ENCODE measurements at regions not wholly inside any gene's neighbourhood (a gene's known extent, or its start where the extent isn't known, plus 50 kb on each side); places are given as distances from the start of the nearest gene placed in this dataset.

- Histone ChIP-seq H3K79me1 (ENCODE audit: insufficient read depth, low read depth, low read length, poor library complexity, severe bottlenecking) (no peaks in the 10 kb centered on the region), H3K18ac (ENCODE audit: insufficient read length, low read depth, low read length) (no peak overlapping the region), H2BK15ac (ENCODE audit: low read depth, low read length) (no peak overlapping the region), H3K4me1 (ENCODE audit: insufficient read depth, low read length) (no peaks in the 10 kb centered on the region), H3K9me3 (ENCODE audit: control insufficient read depth, low read depth, low read length) (no peaks in the 10 kb centered on the region), H3K4me2 (ENCODE audit: insufficient read depth, insufficient read length, low read length) (no peak overlapping the region), H3K79me2 (ENCODE audit: insufficient read depth, low read length) (no peaks in the 10 kb centered on the region), H4K91ac (ENCODE audit: insufficient read length, low read depth, low read length) (no peak overlapping the region), H4K5ac (ENCODE audit: insufficient read length, low read depth, low read length) (no peak overlapping the region), H2BK20ac (ENCODE audit: low read depth, low read length, poor library complexity, severe bottlenecking) (no peak overlapping the region), H4K8ac (replicated peaks; ENCODE audit: insufficient read length, low read depth, low read length) (no peak overlapping the region), H2AK5ac (ENCODE audit: insufficient read length, low read length) (no peak overlapping the region), H3K14ac (ENCODE audit: insufficient read depth, low read length) (no peak overlapping the region), H2AFZ (ENCODE audit: low read length) (no peak overlapping the region), H3K4ac (ENCODE audit: low read depth, low read length) (no peak overlapping the region), H2BK120ac (ENCODE audit: low read depth, low read length, poor library complexity, severe bottlenecking) (no peak overlapping the region), H2BK5ac (ENCODE audit: insufficient read length, low read length) (no peak overlapping the region), H4K20me1 (ENCODE audit: control insufficient read depth, insufficient read depth, insufficient read length) (no peaks in the 10 kb centered on the region), H3K27me3 (ENCODE audit: insufficient read depth, low read length) (no peaks in the 10 kb centered on the region), H3K23ac (ENCODE audit: insufficient read length, low read depth, low read length) (no peak overlapping the region), H3K9ac (ENCODE audit: extremely low read depth, insufficient read length, low read length) (no peak overlapping the region), H3K23me2 (ENCODE audit: insufficient read length, low read depth, low read length, poor library complexity, severe bottlenecking) (no peaks in the 10 kb centered on the region), H2BK12ac (ENCODE audit: insufficient read length, low read depth, low read length) (no peak overlapping the region), H3K56ac (ENCODE audit: insufficient read length, low read depth, low read length) (no peak overlapping the region), H3K27ac (ENCODE audit: insufficient read length, low read depth, low read length) (no peak overlapping the region), H3T11ph (ENCODE audit: low read length) (no peak overlapping the region)
- no peak for DNase-seq
- Mint-ChIP-seq H3K36me3 (ENCODE audit: insufficient read depth in 1 of 3, low read depth in 3 of 3) (peaks cover 0 to 2% (median 0%) of the 10 kb centered on the region in 3 experiments; a peak in 2 of 7 replicates), H3K27ac (peak overlapping the region in 1 of 3 experiments; percentile 96; a peak in 1 of 7 replicates), H3K4me3 (no peak overlapping the region), H3K9me3 (peaks cover 0 to 3% of the 10 kb centered on the region in 2 experiments; a peak in 2 of 5 replicates), H3K4me1 (peaks cover 5 to 11% of the 10 kb centered on the region in 2 experiments; a peak in 2 of 4 replicates), H3K27me3 (ENCODE audit: low read depth) (no peaks in the 10 kb centered on the region)
- no peak for TF ChIP-seq CTCF (conservative IDR thresholded peaks at IDR 0.05)
- no CpG with 5 or more reads among the region's 5 CpGs for WGBS (ENCODE audit: extremely low coverage, insufficient read length, low lambda C conversion rate)
These were observed 256.9 kb downstream of the ZNF536 start for GRCh38 chr19:30629086-30629485.

Data from H9 (cell line).